ENCODE measurements at regions not wholly inside any gene's neighbourhood (a gene's known extent, or its start where the extent isn't known, plus 50 kb on each side); places are given as distances from the start of the nearest gene placed in this dataset.

GRCh38 chr20:24402188-24402587 lies 67.2 kb upstream of the SYNDIG1 start:
- TF ChIP-seq CEBPB (tag; IDR thresholded peaks at IDR 0.05) (no peak), RAD21 (CRISPR knock-in tag; conservative IDR thresholded peaks at IDR 0.05 in 1 of 2, IDR thresholded peaks at IDR 0.05 in 1 of 2) (no peak), TAF15 (IDR thresholded peaks at IDR 0.05; ENCODE audit: low read depth, low read length) (no peak)

Measured in K562 (cell line).